GM18498 (cell line): ENCODE measurements at regions not wholly inside any gene's neighbourhood (a gene's known extent, or its start where the extent isn't known, plus 50 kb on each side); places are given as distances from the start of the nearest gene placed in this dataset.

Experiments
- ATAC-seq: cut with Tn5 transposase; IDR thresholded peaks from one replicate; pipeline ENCODE4 v1.9.1; 2021; ENCODE audit warnings: mild to moderate bottlenecking, moderate library complexity; ENCODE audit not compliant: unreplicated experiment

- ATAC-seq: no peak
These were observed 922.2 kb upstream of the MAP3K7 start for GRCh38 chr6:91509039-91509438.

- no peak for ATAC-seq
These were observed 919.6 kb upstream of the MAP3K7 start for GRCh38 chr6:91506509-91506908.

DNA sequence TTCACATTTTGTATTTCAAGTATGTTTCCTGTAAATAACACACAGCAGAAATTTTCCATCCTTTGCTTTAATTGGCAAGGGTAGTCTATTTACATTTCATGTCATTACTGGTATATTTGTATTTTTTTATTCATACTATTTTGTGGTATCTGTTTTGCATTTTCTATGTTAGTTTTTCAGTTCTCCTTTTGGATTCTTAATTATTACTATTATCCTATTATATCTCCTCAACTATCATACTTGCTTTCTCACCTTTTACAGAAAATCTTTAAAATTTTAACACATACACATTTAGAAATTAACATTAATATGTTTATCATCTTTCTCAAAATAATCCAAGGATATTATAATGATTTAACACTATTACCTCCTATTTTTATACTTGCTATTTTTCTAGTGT, 918.3 kb upstream of the MAP3K7 start:
- ATAC-seq: no peak

GRCh38 chr6:91501930-91502329, 915.1 kb upstream of the MAP3K7 start:
- ATAC-seq: no peak

DNA sequence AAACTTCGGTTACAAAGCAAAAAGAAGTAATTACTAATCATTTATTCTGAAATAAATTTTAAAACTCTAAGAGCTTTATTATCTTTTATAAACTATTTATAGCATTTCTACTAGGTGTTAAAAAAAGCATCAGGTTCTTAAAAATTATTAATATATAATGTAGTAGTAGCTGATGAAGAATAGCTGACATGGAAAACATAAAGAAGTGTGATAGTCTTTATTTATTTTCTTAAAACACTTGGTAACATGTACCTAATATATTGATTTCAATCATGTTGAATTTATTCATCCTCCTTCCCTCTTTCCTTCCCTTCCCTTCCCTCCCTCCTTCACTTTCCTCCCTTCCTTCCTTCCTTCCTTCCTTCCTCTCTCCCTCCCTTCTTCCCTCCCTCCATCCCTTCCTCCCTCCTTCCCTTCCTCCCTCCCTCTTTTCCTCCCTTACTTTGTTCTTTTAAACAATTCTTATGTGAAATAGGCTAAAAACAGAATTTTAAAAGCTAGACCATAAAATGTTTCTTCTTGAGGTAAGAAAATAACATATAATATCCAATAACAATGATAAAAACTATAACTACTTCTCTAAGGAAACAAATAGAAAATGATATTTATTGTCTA, 913.9 kb upstream of the MAP3K7 start:
- ATAC-seq: no peak

- no peak for ATAC-seq
These were observed 911.7 kb upstream of the MAP3K7 start for GRCh38 chr6:91498576-91498975.

GRCh38 chr6:91497770-91498169, 910.9 kb upstream of the MAP3K7 start:
- no peak for ATAC-seq

- ATAC-seq: no peak
These were observed 903.9 kb upstream of the MAP3K7 start for GRCh38 chr6:91490671-91491301.

DNA sequence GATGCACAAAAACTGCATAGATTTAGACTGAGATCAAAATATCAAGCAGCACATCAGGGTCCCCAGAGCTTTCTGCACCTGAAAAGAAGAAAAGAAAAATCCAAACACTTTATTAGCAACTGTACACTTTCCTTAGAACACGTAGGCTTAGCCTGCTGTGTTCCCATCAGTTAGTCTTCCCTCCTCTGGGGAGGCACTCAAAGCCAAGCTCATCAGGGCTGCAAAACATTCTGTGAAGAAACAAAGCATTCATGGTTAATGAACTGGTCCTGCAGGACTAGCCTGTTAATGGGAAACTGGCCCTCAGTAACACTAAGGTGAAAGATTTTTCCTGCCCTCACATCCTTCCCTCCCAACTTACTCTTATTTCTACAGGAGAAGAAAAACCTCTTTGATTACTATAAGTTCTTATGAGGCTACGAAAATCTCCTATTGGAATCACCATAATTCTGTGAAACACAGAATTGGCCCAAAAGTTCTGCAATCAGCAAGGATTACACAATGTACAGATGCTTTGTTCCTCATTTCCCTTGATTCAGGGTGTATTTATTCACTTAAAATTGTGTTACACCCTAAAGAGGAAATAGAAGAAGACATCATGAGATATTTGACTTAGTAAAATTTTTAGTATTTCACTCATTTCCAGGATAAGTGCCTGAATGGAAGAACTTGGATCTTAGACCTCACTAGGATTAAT, 901.0 kb upstream of the MAP3K7 start:
- no peak for ATAC-seq

- ATAC-seq: no peak
These were observed 899.3 kb upstream of the MAP3K7 start for GRCh38 chr6:91486200-91486599.

GRCh38 chr6:91485047-91485446, 898.2 kb upstream of the MAP3K7 start:
- no peak for ATAC-seq

GRCh38 chr6:91483415-91484105, 896.7 kb upstream of the MAP3K7 start:
- peak; percentile 53 for ATAC-seq

- ATAC-seq: peak; percentile 71
These were observed 895.6 kb upstream of the MAP3K7 start for GRCh38 chr6:91482498-91482897.

DNA sequence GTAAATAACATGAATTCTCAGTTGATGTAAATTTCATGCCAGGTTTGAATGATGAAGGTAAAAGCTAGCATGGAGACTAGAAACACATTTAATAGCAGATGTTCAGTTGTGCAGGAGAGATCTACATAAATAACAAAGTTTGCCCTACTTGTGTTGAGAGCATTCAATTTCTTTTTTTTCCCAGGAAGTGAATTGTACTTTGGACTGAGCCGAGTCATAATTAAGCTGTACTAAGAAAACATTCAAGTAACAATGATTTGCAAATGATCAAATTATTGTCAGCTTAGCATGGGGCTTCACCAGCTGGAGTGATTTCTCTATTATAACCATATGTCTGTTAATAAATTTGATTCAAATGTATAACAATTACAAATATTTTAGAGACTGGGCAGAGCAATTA, 893.5 kb upstream of the MAP3K7 start:
- no peak for ATAC-seq

DNA sequence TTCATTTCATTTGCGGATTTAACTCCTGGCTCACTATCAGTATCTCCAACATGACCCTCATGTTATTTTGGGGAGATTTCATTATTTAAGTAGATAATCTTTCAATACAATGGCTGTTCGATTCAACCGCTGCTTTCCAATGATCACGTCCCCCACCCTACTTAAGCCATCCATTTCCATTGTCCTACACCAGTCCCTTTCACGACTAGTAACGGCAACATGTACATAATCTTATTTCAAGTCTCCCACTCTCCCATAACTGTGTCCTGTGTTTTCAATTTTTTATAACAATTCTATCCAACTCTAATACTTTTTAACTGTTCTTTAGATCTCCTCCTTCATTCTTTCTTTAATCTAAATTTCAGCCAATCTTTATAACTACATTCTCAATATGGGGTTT, 890.8 kb upstream of the MAP3K7 start:
- no peak for ATAC-seq

GRCh38 chr6:91476000-91476399, 889.1 kb upstream of the MAP3K7 start:
- peak; percentile 76 for ATAC-seq

GRCh38 chr6:91465393-91465792, 878.5 kb upstream of the MAP3K7 start:
- ATAC-seq: no peak

DNA sequence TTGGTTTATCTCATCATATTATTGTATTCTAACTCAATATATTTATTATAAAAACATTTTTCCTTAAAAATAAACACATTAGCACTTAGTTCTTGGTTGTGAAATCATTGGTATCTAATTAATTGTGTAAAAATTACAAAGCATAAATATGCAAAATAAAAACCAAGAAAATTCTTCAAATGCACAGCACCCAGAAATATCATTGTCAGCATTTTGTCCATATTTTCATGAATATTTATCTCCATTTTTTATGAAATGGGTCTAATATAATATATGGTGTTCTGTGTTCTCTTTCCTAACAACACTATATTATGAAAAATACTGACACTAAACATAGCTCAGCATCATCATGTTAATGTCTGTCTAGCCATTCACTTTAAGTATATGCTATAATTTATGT, 877.8 kb upstream of the MAP3K7 start:
- no peak for ATAC-seq

- ATAC-seq: no peak
These were observed 877.3 kb upstream of the MAP3K7 start for GRCh38 chr6:91464201-91464600.

GRCh38 chr6:91462241-91462640, 875.4 kb upstream of the MAP3K7 start:
- ATAC-seq: no peak

- ATAC-seq: no peak
These were observed 866.5 kb upstream of the MAP3K7 start for GRCh38 chr6:91453224-91453878.
